Activated CD8-positive, alpha-beta memory T cell treated with anti-CD3 and anti-CD28 coated beads for 36 hours (primary cell): ENCODE measurements at regions not wholly inside any gene's neighbourhood (a gene's known extent, or its start where the extent isn't known, plus 50 kb on each side); places are given as distances from the start of the nearest gene placed in this dataset.
"Not testable (repeated sequence)": the region's sequence is repeated elsewhere in the genome, so short reads cannot be mapped to it uniquely, and the experiment has no call there.

Experiments used
- CTCF ChIA-PET: fragments of 350-600 bp; sonication (Branson Sonifier 250); formaldehyde crosslinking; loops from one replicate; lab custom pipeline; 2021; ENCODE audit warnings: antibody characterized with exemption; lab: Charles Lee
- POLR2A ChIA-PET: fragments of 350-600 bp; sonication (Branson Sonifier 250); formaldehyde crosslinking; loops from one replicate; lab custom pipeline; 2021; ENCODE audit warnings: antibody characterized with exemption; lab: Charles Lee

DNA sequence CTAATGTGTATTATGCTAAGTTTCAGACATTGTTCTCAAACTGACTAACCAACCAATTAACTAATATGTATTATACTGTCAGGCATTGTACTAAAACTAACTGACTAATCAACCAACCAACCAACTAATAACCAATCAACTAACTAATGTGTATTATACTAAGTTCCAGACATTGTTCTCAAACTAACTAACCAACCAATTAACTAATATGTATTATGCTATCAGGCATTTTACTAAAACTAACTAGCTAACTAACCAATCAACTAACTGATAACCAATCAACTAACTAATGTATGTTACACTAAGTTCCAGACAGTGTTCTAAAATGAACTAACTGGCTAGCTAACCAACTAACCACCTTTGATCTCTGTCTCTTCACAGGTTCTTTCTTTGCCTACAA, 152.3 kb downstream of the SUDS3 start:
- ChIA-PET CTCF (no interaction called here), POLR2A (no interaction called here)

- ChIA-PET POLR2A (no interaction called here), CTCF (no interaction called here)
These were observed 157.6 kb downstream of the SUDS3 start for GRCh38 chr12:118534003-118534402.

- POLR2A ChIA-PET, result no interaction called here
- CTCF ChIA-PET, result no interaction called here
These were observed 160.1 kb downstream of the SUDS3 start for GRCh38 chr12:118536306-118536906.

- CTCF ChIA-PET, result no interaction called here
- POLR2A ChIA-PET, result interaction anchor here (0.6 kb wide), 1 partner anchor 348 kb away, joined by 3 read pairs; no protein-coding TSS in a partner anchor
These were observed 161.1 kb downstream of the SUDS3 start for GRCh38 chr12:118537481-118537917.

GRCh38 chr12:118541071-118541470, 164.7 kb downstream of the SUDS3 start:
- CTCF ChIA-PET, result no interaction called here
- POLR2A ChIA-PET, result no interaction called here

DNA sequence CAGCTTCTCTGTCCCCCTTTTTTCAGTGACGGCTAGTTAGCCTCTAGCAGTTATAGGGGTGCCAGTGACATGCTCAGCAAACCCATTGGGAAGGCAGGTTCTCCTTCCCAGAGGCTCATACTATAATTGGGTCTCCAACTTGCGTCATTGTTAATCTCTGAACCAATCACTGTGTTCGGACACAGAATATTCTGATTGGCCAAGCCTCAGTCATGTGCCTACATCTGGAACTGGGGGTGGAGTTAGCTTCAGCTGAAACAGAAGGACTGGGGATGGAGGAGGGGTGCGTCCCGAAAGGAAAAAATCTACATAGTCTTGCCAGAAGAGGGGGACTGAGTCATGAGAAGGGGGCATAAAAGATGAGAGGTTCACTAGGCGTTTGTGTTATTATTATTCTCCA, 165.6 kb downstream of the SUDS3 start:
- POLR2A ChIA-PET, result no interaction called here
- CTCF ChIA-PET, result no interaction called here

DNA sequence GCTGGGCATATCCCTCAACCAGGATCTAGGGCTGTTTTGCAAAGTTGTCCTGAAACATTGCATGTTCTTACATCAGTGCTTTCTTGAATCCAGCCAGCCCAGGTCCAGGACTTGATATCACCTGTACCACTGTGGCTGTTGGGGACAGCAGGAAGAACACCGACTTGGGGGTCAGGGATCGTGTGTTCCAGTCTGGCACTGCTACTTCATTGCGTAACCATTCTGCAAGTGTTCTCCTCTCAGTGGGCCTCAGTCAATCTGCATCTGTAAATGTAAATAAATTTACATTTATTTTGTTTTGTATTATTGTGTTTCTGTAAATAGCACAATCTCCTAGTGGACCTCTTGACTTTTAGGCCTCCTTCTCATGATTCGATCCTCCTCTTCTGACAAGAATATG, 167.3 kb downstream of the SUDS3 start:
- ChIA-PET CTCF (no interaction called here), POLR2A (no interaction called here)

DNA sequence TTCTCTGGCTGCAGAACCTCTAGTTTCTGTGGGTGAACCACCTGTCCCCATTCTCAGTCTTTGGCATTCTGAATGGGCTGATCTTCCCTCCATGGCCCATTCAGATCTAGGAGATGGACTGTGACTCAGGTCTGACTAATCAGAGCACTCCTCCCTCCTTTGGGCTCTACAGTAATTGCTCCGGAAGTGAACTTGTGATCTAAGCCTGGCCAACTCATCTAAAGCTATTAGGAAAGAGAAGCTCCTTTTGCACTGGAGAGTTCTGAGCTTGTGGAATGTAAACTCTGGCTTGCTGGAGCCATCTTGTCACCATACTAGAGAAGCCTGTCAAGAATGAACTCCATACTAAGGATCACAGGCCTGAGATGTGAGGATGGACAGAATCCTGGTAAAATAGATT, 168.2 kb downstream of the SUDS3 start:
- POLR2A ChIA-PET, result no interaction called here

DNA sequence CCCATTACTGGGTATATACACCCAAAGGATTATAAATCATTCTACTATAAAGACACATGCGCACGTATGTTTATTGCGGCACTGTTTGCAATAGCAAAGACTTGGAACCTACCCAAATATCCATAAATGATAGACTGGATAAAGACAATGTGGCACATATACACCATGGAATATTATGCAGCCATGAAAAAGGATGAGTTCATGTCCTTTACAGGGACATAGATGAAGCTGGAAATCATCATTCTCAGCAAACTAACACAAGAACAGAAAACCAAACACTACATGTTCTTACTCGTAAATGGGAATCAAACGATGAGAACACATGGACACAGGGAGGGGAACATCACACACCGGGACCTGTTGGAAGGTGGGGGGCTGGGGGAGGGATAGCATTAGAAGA, 171.3 kb downstream of the SUDS3 start:
- CTCF ChIA-PET, POLR2A ChIA-PET: not testable (repeated sequence)

More for the DNA sequence above, 168.2 kb downstream of the SUDS3 start:
- CTCF ChIA-PET, result interaction anchor here (0.6 kb wide), 1 partner anchor 980 kb away, joined by 4 read pairs; no protein-coding TSS in a partner anchor

DNA sequence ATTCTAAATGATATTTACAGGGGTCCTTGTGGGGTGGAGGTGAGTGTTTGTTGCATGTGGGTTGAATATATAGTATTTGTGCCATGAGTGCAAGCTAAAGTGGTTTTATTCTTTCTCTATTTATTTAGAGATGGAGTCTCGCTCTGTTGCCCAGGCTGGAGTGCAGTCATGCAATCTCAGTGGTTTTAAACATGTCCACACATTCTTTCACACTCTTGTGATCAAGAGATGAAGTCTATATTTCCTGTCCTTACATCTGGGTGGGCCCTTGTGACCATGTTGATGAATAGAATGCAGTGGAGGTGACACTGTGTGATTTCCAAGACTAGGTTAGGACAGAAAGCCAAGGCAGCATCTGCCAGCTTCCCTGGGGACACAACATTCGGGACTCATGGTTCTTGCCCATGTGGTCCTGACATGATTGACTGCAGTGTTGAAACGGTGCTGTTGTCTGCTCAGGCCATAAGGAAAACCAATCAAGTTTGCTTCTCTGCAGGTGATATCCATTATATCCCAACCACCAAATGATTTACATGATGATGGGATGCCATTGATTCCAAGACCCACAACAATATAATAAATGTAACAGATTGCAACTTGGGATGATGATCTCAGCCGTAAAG, 172.6 kb downstream of the SUDS3 start:
- ChIA-PET CTCF (no interaction called here), POLR2A (no interaction called here)

- ChIA-PET CTCF (no interaction called here), POLR2A (no interaction called here)
These were observed 173.2 kb downstream of the SUDS3 start for GRCh38 chr12:118549510-118549980.

GRCh38 chr12:118553856-118554504, 177.6 kb downstream of the SUDS3 start:
- POLR2A ChIA-PET, result no interaction called here
- CTCF ChIA-PET, result no interaction called here

DNA sequence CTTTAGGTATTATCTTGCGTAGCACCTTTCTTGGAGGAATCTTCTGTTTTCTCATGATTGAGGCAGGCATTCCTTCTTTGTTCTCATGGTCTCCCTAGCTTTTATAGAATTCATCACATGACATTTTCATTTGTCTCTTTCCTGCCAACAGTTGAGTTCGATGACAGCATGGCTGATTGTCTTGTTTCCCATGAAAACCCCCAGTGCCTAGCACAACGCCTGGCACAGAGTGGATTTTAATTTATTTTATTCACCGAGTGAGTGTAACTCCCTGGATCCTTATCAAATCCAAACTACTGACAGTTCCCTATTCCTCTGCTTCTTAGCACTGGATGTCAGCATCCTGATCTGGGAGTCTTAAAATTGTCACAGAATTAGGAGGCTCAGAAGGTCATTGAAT, 182.6 kb downstream of the SUDS3 start:
- ChIA-PET CTCF (interaction anchor here (0.6 kb wide), 1 partner anchor 968 kb away, joined by 3 read pairs; no protein-coding TSS in a partner anchor), POLR2A (no interaction called here)

DNA sequence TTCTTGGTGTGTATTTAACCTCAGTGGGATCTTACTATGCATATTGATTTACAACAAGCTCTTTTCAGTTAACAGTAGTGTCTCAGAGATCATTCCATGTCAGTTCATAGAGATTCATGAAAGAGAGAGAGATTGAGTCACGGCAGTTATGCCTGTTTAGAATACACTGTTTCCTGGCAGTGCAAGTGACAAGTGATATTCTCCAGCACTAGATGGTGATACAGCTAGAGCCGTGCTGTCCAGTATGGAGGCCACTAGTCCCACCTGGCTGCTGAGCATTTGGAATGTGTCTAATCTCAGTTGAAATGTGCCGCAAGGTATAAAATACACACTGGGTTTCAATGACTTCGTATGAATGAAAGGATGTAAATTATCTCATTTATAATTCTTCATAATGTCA, 184.4 kb downstream of the SUDS3 start:
- CTCF ChIA-PET, result no interaction called here
- POLR2A ChIA-PET, result no interaction called here

GRCh38 chr12:118571730-118572129, 195.4 kb downstream of the SUDS3 start:
- ChIA-PET POLR2A (no interaction called here), CTCF (no interaction called here)

DNA sequence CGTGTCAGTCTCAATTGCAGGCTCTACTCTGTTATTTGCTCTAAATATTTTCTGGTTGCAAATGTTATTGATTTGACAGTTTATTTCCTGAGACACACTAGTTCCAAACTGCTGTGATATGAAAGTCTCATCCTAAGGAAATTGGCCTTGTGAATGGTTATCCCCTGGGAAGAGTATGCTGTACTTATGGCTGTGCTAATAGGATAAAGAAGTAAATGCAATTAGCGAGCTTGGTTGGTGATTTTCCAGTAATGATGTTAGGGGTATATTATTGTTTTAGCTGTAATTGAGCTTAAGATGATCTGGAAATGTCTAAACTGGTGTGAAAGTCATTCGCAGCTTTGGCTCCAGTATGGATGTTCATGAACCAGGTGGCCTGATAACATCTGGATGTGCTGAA, 197.9 kb downstream of the SUDS3 start:
- ChIA-PET POLR2A (no interaction called here), CTCF (no interaction called here)

- ChIA-PET POLR2A (no interaction called here), CTCF (no interaction called here)
These were observed 199.4 kb downstream of the SUDS3 start for GRCh38 chr12:118575730-118576129.

- POLR2A ChIA-PET, result no interaction called here
- CTCF ChIA-PET, result no interaction called here
These were observed 205.0 kb downstream of the SUDS3 start for GRCh38 chr12:118581371-118581770.

DNA sequence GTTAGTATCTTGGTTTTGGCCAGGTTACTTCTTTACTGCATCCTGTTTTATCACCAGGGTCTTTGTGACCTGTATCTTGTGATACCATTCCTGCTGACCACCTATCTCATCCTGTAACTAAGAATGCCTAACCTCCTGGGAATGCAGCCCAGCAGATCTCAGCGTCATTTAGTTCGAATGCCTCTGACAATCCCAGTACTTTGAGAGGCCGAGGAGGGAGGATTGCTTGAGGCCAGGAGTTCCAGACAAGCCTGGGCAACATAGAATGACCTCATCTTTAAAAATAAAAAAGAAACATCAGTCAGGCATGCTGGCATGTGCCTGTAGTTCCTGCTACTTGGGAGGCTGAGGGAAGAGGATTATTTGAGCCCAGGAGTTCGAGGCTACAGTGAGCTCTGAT, 206.5 kb downstream of the SUDS3 start:
- ChIA-PET POLR2A (no interaction called here), CTCF (no interaction called here)

DNA sequence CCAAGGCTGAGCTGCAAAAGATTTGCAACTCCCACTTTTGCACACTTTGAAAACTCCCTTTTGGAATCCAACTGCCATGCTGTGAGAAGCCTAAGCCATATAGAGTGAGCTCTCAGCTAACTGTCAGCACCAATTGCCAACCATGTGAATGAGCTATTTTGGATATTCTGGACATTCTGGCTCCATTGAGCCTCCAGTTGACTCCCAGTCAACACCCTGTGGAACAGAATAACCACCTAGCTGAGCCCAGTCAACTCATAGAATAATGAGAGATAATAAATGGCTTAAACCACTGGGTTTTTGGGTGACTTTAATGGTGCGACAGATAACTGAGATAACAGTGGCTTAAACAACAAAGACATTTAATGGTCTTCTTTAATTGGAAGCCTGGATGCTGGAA, 210.1 kb downstream of the SUDS3 start:
- ChIA-PET CTCF (no interaction called here), POLR2A (no interaction called here)

DNA sequence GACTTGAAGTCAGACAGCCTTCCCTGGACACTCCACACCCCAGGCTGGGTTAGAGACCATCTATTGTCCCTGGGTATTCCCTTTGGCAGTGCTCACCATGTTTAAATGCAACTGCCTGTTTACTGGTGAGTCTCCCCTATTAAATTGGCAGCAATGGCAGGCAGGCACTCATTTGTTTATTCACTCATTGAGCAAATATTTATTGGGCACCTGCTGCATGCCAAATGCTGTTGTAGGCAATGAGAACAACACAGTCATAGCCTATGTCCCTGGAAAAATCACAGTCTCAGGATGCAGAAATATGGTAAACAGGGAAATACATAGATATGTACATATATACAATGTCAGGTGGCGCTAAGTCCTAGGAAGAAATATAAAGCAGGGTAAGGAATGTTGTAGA, 212.8 kb downstream of the SUDS3 start:
- POLR2A ChIA-PET, result no interaction called here
- CTCF ChIA-PET, result no interaction called here
